ENCODE measurements at regions not wholly inside any gene's neighbourhood (a gene's known extent, or its start where the extent isn't known, plus 50 kb on each side); places are given as distances from the start of the nearest gene placed in this dataset.
A peak's percentile ranks its signal among the peaks of the same experiment; 100 is the strongest.

DNA sequence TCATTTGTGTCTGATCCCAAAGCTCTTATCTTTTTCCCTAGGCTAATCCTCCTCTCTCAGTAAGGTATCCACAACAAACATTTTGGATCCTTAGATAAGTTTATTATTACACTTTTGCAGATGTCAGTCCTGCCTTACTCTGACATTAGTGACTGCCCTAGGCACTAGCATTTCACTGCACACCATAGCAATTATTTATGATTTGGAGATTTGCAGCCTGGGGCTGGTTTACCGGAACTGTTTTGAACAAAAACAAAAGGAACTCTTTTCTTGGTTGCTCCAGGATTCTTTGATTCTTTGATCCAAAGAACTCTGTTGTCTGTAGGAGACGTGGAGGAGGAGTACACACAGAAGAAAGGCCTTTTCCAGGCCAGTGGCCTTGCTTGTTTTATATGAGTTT, 80.4 kb downstream of the EDNRB start:
- TF ChIP-seq, protein P1, sequence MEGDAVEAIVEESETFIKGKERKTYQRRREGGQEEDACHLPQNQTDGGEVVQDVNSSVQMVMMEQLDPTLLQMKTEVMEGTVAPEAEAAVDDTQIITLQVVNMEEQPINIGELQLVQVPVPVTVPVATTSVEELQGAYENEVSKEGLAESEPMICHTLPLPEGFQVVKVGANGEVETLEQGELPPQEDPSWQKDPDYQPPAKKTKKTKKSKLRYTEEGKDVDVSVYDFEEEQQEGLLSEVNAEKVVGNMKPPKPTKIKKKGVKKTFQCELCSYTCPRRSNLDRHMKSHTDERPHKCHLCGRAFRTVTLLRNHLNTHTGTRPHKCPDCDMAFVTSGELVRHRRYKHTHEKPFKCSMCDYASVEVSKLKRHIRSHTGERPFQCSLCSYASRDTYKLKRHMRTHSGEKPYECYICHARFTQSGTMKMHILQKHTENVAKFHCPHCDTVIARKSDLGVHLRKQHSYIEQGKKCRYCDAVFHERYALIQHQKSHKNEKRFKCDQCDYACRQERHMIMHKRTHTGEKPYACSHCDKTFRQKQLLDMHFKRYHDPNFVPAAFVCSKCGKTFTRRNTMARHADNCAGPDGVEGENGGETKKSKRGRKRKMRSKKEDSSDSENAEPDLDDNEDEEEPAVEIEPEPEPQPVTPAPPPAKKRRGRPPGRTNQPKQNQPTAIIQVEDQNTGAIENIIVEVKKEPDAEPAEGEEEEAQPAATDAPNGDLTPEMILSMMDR (IDR thresholded peaks at IDR 0.05; ENCODE audit: unreplicated experiment in 3 of 3) = no peak
- Mint-ChIP-seq H3K9me3 (no peaks in the 10 kb centered on the region), H3K36me3 (ENCODE audit: low read depth) (no peaks in the 10 kb centered on the region), H3K27me3 (ENCODE audit: low read depth) (no peaks in the 10 kb centered on the region), H3K4me3 (no peak overlapping the region), H3K27ac (no peak overlapping the region), H3K4me1 (peaks cover 5% of the 10 kb centered on the region)

DNA sequence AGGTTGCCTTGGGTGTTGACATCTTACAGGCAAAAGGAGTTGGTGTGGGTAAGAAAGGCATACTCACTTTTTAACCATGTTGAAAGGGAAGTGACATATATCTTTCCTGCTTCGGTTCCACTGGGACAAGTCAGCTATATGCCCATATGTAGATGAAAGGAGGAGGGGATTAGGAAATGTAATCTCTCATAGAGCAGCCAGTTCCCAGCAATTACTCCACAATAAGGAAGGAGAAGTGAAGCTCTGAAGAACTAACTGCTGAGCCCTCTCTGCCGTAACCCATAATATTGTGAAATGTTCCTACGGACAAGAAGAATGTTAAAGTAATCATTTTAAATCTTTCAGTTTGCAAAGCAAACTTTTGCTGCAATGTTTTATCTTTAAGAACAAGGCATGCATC, 82.2 kb downstream of the EDNRB start:
- peaks cover 12% of the 10 kb centered on the region for H3K4me1 Mint-ChIP-seq
- peak overlapping the region in 2 of 3 experiments; percentile 42 to 60 for H3K27ac Mint-ChIP-seq
- no peaks in the 10 kb centered on the region for H3K9me3 Mint-ChIP-seq
- no peaks in the 10 kb centered on the region for H3K36me3 Mint-ChIP-seq (ENCODE audit: low read depth)
- TF ChIP-seq, protein P1 (IDR thresholded peaks at IDR 0.05; ENCODE audit: unreplicated experiment in 3 of 3) = no peak
- H3K27me3 Mint-ChIP-seq (ENCODE audit: low read depth) = no peaks in the 10 kb centered on the region
- no peak overlapping the region for H3K4me3 Mint-ChIP-seq

DNA sequence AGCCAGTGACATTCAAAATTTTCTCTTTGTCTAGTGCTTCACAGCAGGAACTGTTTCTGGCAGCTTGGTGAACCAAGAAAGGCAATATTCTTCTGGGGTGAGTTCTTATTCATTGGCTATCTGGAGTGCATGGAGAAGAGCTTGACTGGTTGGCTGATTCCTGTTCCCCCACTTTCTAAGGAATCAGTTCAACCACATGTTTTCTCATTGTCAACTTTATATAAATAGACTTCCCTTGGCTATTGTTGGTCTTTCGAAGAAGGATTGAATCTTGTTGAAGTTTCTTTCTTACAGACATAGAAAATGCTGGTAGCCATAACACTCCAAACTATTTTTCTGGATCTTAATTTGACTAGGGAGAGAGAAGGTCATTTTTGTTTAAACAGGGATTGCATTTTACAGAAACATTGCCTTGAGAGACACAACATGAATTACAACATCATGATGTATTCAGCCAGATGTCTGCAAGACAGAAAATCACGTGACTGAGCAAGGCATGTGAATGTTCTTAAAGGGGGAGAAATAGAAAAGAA, 85.2 kb downstream of the EDNRB start:
- Mint-ChIP-seq H3K27me3 (ENCODE audit: low read depth) (no peaks in the 10 kb centered on the region), H3K4me3 (no peak overlapping the region), H3K9me3 (no peaks in the 10 kb centered on the region), H3K27ac (peak overlapping the region; percentile 38 to 87 (median 64)), H3K4me1 (peaks cover 14% of the 10 kb centered on the region), H3K36me3 (ENCODE audit: low read depth) (no peaks in the 10 kb centered on the region)
- TF ChIP-seq, protein P1 (IDR thresholded peaks at IDR 0.05; ENCODE audit: unreplicated experiment in 3 of 3) = no peak

DNA sequence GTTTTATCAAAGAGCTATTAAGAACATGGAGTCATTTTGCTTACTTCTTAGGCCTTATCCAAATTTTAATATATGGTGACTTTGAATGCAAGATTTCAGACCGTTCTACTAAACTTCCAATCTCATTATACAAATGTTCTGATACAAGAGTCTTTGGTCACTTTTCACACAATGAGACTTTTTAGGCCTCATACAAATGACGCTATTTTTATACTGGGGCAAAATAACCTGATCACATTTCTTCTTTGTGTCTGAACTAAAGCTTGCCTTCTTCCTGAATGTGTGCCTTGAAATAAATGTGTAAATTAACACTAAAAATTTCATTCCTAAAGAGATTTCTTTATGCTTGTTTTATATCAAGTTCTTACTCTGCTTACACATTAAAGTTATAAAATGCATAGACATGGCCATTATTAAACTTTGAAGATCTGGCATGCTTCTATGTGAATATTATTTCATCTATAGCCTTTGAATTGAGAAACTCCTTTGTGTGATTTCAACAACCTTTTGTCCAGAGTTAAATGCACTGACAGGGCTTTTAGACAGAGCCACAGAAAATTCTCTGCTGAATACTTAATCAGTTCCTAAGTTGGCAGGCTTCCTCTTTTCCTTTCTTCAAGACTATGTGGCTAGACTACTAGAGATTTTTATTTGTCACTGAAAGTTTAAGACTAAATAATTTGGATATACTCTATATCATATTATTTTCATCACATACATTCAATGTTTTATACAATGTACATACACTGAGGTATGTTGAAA, 86.1 kb downstream of the EDNRB start:
- no peaks in the 10 kb centered on the region for H3K36me3 Mint-ChIP-seq (ENCODE audit: low read depth)
- TF ChIP-seq, protein P1 (IDR thresholded peaks at IDR 0.05; ENCODE audit: unreplicated experiment in 3 of 3) = no peak
- no peaks in the 10 kb centered on the region for H3K27me3 Mint-ChIP-seq (ENCODE audit: low read depth)
- H3K4me1 Mint-ChIP-seq = peaks cover 20% of the 10 kb centered on the region
- H3K27ac Mint-ChIP-seq = peak overlapping the region; percentile 38 to 84 (median 55)
- H3K9me3 Mint-ChIP-seq = no peaks in the 10 kb centered on the region
- no peak overlapping the region for H3K4me3 Mint-ChIP-seq

- H3K4me3 Mint-ChIP-seq = no peak overlapping the region
- H3K9me3 Mint-ChIP-seq = no peaks in the 10 kb centered on the region
- H3K27ac Mint-ChIP-seq = peak overlapping the region in 2 of 3 experiments; percentile 38
- H3K27me3 Mint-ChIP-seq (ENCODE audit: low read depth) = no peaks in the 10 kb centered on the region
- H3K36me3 Mint-ChIP-seq (ENCODE audit: low read depth) = no peaks in the 10 kb centered on the region
- H3K4me1 Mint-ChIP-seq = peaks cover 25% of the 10 kb centered on the region
- TF ChIP-seq, protein P1 (IDR thresholded peaks at IDR 0.05; ENCODE audit: unreplicated experiment in 3 of 3) = no peak
Observed at GRCh38 chr13:77831866-77832265, 86.8 kb downstream of the EDNRB start.

- Mint-ChIP-seq H3K9me3 (no peaks in the 10 kb centered on the region), H3K27me3 (ENCODE audit: low read depth) (no peaks in the 10 kb centered on the region), H3K36me3 (ENCODE audit: low read depth) (no peaks in the 10 kb centered on the region), H3K4me3 (no peak overlapping the region), H3K4me1 (peaks cover 25% of the 10 kb centered on the region), H3K27ac (peak overlapping the region in 1 of 3 experiments; percentile 9)
- TF ChIP-seq, protein P1 (IDR thresholded peaks at IDR 0.05; ENCODE audit: unreplicated experiment in 3 of 3) = no peak
Observed at GRCh38 chr13:77829963-77830362, 88.7 kb downstream of the EDNRB start.

Measured in nephron (organoid).